ENCODE measurements at regions not wholly inside any gene's neighbourhood (a gene's known extent, or its start where the extent isn't known, plus 50 kb on each side); places are given as distances from the start of the nearest gene placed in this dataset.

- no peak for ATAC-seq
- no peak overlapping the region for H3K4me3 Mint-ChIP-seq
These were observed 106.9 kb downstream of the HOXA1 start for GRCh38 chr7:26988836-26989374.

More at GRCh38 chr7:26988836-26989374, 106.9 kb downstream of the HOXA1 start:
- H3K9me3 Mint-ChIP-seq: no peaks in the 10 kb centered on the region
- ChIA-PET CTCF (no interaction called here), POLR2A (no interaction called here)
- H3K27me3 Mint-ChIP-seq (ENCODE audit: low read depth): peaks cover 21% of the 10 kb centered on the region
- TF ChIP-seq, protein P1, sequence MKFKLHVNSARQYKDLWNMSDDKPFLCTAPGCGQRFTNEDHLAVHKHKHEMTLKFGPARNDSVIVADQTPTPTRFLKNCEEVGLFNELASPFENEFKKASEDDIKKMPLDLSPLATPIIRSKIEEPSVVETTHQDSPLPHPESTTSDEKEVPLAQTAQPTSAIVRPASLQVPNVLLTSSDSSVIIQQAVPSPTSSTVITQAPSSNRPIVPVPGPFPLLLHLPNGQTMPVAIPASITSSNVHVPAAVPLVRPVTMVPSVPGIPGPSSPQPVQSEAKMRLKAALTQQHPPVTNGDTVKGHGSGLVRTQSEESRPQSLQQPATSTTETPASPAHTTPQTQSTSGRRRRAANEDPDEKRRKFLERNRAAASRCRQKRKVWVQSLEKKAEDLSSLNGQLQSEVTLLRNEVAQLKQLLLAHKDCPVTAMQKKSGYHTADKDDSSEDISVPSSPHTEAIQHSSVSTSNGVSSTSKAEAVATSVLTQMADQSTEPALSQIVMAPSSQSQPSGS (CRISPR knock-in tag; IDR thresholded peaks at IDR 0.05; ENCODE audit: borderline replicate concordance, low read depth): no peak
- TF ChIP-seq SP1 (CRISPR knock-in tag; conservative IDR thresholded peaks at IDR 0.05) (no peak), AFF4 (CRISPR knock-in tag; IDR thresholded peaks at IDR 0.05; ENCODE audit: borderline replicate concordance) (no peak), ZNF416 (CRISPR knock-in tag; IDR thresholded peaks at IDR 0.05) (no peak), KAT7 (CRISPR knock-in tag; IDR thresholded peaks at IDR 0.05; ENCODE audit: borderline replicate concordance) (no peak), USF2 (CRISPR knock-in tag; IDR thresholded peaks at IDR 0.05) (no peak), NFE2L1 (CRISPR knock-in tag; IDR thresholded peaks at IDR 0.05) (no peak), ZBTB21 (CRISPR knock-in tag; IDR thresholded peaks at IDR 0.05; ENCODE audit: borderline replicate concordance) (no peak), STAT6 (CRISPR knock-in tag; conservative IDR thresholded peaks at IDR 0.05; ENCODE audit: low read depth) (no peak), ZNF138 (CRISPR knock-in tag; conservative IDR thresholded peaks at IDR 0.05) (no peak), TEAD4 (CRISPR knock-in tag; IDR thresholded peaks at IDR 0.05) (no peak), NR1H2 (CRISPR knock-in tag; IDR thresholded peaks at IDR 0.05) (no peak)
- TF ChIP-seq, protein P2, sequence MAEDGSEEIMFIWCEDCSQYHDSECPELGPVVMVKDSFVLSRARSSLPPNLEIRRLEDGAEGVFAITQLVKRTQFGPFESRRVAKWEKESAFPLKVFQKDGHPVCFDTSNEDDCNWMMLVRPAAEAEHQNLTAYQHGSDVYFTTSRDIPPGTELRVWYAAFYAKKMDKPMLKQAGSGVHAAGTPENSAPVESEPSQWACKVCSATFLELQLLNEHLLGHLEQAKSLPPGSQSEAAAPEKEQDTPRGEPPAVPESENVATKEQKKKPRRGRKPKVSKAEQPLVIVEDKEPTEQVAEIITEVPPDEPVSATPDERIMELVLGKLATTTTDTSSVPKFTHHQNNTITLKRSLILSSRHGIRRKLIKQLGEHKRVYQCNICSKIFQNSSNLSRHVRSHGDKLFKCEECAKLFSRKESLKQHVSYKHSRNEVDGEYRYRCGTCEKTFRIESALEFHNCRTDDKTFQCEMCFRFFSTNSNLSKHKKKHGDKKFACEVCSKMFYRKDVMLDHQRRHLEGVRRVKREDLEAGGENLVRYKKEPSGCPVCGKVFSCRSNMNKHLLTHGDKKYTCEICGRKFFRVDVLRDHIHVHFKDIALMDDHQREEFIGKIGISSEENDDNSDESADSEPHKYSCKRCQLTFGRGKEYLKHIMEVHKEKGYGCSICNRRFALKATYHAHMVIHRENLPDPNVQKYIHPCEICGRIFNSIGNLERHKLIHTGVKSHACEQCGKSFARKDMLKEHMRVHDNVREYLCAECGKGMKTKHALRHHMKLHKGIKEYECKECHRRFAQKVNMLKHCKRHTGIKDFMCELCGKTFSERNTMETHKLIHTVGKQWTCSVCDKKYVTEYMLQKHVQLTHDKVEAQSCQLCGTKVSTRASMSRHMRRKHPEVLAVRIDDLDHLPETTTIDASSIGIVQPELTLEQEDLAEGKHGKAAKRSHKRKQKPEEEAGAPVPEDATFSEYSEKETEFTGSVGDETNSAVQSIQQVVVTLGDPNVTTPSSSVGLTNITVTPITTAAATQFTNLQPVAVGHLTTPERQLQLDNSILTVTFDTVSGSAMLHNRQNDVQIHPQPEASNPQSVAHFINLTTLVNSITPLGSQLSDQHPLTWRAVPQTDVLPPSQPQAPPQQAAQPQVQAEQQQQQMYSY (CRISPR knock-in tag; IDR thresholded peaks at IDR 0.05): no peak
- TF ChIP-seq, protein P3, sequence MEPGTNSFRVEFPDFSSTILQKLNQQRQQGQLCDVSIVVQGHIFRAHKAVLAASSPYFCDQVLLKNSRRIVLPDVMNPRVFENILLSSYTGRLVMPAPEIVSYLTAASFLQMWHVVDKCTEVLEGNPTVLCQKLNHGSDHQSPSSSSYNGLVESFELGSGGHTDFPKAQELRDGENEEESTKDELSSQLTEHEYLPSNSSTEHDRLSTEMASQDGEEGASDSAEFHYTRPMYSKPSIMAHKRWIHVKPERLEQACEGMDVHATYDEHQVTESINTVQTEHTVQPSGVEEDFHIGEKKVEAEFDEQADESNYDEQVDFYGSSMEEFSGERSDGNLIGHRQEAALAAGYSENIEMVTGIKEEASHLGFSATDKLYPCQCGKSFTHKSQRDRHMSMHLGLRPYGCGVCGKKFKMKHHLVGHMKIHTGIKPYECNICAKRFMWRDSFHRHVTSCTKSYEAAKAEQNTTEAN (CRISPR knock-in tag; IDR thresholded peaks at IDR 0.05): no peak
- H3K27ac Mint-ChIP-seq: no peak overlapping the region
- no peak for DNase-seq (ENCODE audit: low spot score)
- no peaks in the 10 kb centered on the region for H3K36me3 Mint-ChIP-seq
- H3K4me1 Mint-ChIP-seq: no peaks in the 10 kb centered on the region
